HG03039 (cell line): ENCODE measurements at regions not wholly inside any gene's neighbourhood (a gene's known extent, or its start where the extent isn't known, plus 50 kb on each side); places are given as distances from the start of the nearest gene placed in this dataset.
"Not testable (repeated sequence)": the region's sequence is repeated elsewhere in the genome, so short reads cannot be mapped to it uniquely, and the experiment has no call there.

Experiments
- ATAC-seq: cut with Tn5 transposase; IDR thresholded peaks from one replicate; pipeline ENCODE4 v1.9.1; 2021; ENCODE audit warnings: mild to moderate bottlenecking, moderate library complexity; ENCODE audit not compliant: unreplicated experiment

- no peak for ATAC-seq
Observed at GRCh38 chr7:16098058-16098457, 323.3 kb downstream of the CRPPA start.

DNA sequence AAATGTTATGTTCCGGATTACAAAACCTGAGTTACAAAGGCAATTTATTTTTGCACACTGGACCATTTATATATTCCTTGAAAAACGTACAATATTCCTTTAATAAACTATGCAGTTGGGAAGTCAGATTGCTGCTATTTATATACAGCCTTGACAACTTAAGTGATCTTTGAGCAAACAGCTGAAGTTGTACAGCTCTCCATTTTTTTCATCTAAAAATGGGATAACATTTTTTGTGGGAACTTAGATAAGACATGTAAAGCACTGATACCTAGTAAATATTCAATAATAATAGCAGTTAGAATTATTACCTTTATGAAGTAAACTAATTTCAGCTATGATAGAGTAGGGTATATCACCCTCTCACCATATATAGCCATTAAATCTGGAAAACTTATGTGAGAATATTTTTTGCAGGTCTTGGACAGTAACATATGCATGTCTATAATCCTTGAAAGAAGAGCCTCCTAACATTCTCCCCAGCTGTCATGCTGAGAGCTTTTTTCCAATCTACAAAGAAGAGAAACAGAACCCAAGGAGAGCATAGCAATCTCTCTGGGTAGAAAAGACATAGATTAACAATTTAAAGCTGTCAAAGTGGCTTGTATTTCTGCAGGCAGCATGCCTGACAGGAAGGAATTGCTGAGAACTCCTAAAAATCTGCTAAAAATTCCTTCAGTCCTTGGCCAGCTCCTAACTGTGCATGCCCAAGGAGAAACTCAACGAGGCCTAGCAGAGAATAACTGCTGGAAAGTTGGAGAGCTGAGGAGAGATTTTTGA lies 326.0 kb downstream of the CRPPA start:
- ATAC-seq = no peak

DNA sequence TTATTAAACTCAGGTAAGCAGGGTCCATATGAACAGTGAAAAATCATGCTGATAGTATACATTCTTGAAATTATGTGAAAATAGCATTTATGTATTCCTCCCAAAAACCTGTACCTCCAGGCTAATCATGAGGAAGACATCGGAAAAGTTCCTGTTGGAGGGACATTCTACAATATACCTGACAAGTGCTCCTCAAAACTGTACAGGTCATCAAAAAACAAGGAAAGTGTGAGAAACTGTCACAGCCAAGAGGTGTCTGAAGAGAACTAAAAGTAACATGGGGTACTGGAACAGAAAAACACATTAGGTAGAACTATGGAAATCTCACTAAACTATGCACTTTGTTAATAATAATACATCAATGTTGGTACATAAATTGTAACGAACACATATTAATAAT lies 326.7 kb downstream of the CRPPA start:
- no peak for ATAC-seq

DNA sequence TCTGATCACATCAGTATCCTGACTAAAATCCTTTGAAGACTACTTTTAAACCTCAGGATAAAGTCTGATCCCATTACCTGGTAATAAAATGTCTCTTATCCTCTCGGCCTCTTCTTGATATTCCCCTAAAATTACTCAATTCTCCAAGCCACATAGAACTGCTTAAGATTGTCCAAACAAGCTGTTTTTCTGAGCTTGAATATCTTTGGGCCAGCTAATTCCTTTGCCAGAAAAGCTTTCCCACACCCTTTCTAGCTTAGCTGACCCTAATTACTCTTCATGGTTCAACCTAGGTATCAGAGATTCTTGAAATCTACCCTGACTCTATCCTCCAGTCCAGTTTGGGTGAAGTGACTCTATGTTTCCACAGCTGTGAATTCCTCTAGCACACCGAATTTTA lies 328.6 kb downstream of the CRPPA start:
- no peak for ATAC-seq

DNA sequence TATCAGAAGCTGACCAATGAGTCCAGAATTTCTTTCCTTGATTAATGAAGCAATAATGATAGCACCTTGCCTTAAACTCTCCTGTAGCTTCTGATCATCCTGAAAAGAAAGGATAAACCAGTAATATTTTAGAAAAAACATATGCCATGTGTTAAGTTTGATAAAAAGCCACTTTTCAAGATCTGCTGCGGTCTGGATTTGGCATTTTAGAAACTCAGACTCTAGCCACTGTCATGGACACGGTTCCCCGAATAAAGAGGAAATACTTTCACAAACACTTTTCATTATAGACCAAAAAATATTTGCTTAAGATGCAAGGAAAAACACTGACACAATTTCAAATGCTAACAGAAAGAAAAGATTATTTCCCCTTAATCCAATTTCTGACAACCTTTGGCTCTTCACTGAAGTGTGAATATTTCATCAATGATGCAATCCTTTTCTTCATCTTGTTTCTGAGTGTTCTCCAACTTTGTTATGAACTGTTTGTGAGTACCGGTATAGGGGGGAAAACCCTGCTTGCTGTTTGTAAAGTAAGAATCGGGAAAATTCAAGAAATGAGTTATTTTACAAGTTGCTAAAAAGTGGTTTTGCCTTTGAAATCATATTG lies 329.5 kb downstream of the CRPPA start:
- no peak for ATAC-seq

- no peak for ATAC-seq
Observed at GRCh38 chr7:16089801-16090200, 331.5 kb downstream of the CRPPA start.

DNA sequence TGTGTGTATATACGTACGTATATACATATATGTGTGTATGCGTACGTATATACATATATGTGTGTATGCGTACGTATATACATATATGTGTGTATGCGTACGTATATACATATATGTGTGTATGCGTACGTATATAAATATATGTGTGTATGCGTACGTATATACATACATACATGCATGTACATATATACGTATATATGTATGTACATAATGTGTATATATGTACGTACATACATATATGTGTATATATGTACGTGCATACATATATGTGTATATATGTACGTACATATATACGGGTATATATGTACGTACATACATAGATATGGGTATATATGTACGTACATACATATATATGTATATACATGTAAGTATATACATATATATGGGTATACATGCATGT lies 332.1 kb downstream of the CRPPA start:
- no peak for ATAC-seq

- ATAC-seq = no peak
Observed at GRCh38 chr7:16086743-16087142, 334.6 kb downstream of the CRPPA start.

GRCh38 chr7:16085780-16086179 lies 335.6 kb downstream of the CRPPA start:
- ATAC-seq = not testable (repeated sequence)

DNA sequence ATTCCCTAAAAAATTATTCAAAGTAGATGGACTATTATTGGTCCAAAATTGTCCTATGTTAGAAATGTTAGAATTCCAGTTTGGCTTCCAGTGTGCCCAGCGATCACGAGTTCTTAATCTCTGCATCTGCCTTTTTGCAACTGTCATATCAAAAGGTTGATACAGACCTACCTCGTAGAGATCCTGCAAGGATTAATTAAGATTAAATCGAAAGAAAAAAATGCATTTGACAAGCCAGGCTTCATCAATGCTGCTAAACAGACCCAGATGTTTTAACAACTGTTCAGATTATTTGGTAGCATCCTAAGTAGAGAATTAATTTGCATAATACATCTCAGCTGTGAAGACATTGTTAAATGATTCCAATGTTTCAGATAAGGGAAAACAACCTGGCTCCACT lies 336.5 kb downstream of the CRPPA start:
- ATAC-seq = no peak

DNA sequence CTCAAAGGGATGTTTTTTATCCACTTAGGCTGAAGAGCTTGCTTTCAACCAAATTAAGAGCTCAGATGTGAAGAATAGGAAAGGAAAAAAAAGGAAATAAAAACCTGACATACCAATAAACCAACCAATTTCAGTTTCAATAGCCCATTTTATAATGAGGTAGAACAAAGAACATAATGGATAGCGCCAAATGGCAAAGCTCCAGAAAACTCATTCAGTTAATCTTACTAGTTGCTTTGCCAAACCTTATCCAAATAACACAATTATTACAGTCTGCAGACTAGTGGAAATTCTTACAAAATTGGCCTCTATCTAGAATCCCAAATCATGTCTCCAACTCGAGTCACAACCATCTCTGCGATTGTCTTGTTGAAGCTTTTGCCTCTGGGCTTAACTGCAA lies 337.0 kb downstream of the CRPPA start:
- ATAC-seq = no peak

- ATAC-seq = no peak
Observed at GRCh38 chr7:16083931-16084330, 337.4 kb downstream of the CRPPA start.

DNA sequence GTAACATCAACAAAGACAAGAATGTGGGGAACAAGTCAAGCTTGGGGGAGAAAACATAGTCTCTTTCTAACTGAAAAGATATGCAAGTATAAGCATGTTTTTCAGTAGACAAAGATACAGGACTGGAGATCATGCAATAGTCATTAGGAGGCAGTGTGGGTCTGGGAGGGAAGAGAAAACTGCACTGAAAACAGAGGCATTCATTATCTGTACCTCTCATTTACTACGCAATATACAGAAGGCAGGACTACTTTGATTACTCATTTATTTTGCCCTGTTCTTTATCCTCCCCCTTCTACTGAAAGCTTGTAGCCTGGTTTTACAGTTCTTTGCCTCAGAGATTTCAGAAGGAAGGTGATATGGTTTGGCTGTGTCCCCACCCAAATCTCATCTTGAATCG lies 341.2 kb downstream of the CRPPA start:
- ATAC-seq = no peak

- no peak for ATAC-seq
Observed at GRCh38 chr7:16079723-16080122, 341.6 kb downstream of the CRPPA start.

GRCh38 chr7:16078076-16078952 lies 343.0 kb downstream of the CRPPA start:
- ATAC-seq = no peak

DNA sequence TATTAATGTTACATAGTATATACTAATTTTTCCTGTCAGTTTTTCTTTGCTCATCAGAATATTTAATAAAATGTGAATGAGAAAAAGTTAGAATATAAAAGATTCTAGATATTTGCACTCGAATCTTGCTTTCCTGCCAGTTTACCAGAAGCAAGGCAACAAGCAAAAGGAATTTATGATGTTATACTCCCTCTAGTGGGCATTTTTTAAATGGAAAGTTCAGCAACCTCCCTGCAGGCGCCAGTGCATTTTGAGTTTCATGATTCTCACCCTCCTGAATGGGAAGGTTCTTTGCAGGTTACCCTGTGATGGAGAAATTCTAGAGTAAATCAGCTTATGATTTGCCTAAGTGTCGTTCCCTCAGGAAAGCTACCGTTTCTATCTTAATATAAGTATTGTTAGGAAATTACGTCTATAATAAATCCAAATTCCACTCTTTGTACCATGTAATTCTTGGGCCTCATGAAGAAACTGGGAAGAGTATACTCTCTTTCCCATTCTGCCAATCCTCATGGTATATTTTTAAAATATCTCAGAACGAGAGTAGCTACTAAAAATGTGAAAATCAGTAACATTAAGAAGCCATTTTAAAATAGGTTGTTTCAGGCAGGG lies 350.0 kb downstream of the CRPPA start:
- ATAC-seq = peak; percentile 73

DNA sequence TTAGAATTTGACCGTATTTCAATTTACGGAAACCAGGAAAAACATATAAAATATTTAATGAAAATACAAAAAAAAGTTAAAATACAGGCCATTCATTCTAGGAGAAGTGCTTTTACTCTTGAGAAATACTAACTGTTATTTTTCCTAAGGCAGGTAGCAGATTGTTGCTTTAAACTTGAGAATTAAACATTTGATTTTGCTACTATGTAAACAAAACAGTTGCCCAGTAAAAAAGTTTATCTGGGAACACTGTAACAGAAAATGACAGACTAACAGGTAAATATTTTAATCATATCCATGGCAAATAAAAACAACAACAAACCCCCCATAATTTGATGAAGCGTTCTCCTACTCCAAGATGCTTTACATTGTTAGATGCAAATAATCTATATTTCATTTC lies 350.5 kb downstream of the CRPPA start:
- ATAC-seq = no peak

GRCh38 chr7:16069998-16070397 lies 351.3 kb downstream of the CRPPA start:
- no peak for ATAC-seq

DNA sequence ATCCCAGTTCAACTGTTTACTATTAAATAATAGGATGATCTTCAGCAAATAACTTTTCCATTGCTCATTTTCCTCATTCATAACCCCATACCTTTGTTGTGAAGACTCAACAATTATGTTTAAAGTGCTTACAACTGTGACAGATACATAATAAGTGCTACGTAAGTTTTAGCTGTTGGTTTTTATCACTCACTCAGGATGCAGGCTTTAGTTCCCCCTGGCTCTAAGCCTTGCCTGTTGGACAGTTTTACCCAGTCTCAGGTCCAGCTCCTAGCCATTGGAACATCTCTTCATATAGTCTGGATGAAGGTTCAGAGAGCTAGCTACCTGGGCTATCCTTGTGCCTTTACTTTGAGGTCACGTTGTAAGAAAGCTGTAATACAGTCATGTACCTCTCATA lies 353.2 kb downstream of the CRPPA start:
- no peak for ATAC-seq

- ATAC-seq = no peak
Observed at GRCh38 chr7:16067711-16068110, 353.6 kb downstream of the CRPPA start.

DNA sequence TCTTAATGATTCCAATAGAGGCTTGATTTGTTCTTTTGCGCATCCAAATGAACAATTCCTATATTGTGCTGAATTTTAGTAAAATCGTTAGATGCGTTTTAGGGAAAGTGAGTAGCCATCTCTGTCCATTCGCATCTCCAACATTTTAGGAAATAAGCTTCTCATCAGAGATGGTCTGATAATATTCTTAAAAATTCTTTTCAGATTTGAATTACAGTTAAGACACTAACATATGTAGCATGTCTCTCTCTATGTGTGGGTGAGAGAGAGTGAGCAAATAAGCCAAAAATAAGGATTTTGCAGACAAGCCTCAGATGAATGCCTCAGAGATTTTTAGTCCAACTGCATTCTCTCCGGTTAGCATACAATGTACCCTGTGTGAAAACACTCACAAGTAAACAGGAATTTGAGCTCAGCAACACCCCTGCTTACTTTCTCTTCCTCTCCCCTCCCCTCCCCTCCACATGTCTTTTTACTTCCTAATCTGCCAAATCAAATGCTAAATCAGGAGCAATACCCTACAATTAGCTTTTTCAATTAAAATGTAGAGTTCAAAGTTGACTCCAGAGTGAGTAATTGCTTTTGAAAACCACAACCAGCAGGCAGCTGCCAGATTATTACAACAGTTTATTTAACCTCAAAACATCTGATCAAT lies 354.4 kb downstream of the CRPPA start:
- ATAC-seq = no peak
